Common myeloid progenitor, CD34-positive (primary cell): ENCODE measurements at regions not wholly inside any gene's neighbourhood (a gene's known extent, or its start where the extent isn't known, plus 50 kb on each side); places are given as distances from the start of the nearest gene placed in this dataset.

Experiments
- CTCF ChIA-PET: fragments of 350-600 bp; sonication (Branson Sonifier 250); formaldehyde crosslinking; loops from one replicate; lab custom pipeline; 2021; ENCODE audit warnings: antibody characterized with exemption; lab: Charles Lee
- POLR2A ChIA-PET: fragments of 350-600 bp; sonication (Branson Sonifier 250); formaldehyde crosslinking; loops from one replicate; lab custom pipeline; 2021; ENCODE audit warnings: antibody characterized with exemption; lab: Charles Lee
- DNase-seq, 3 donors: peaks; one replicate each; pipeline versions ENCODE4 v3.0.0 to v3.0.0-alpha.2; 2013
- H3K27ac ChIP-seq, 2 experiments: 1 replicate in 1 of 2; 2 replicates in 1 of 2; pipeline ENCODE4 v1.7.0; 2013; ENCODE audit warnings: inconsistent platforms in 2 of 2, low read length in 2 of 2, mild to moderate bottlenecking in 2 of 2, low read depth in 1 of 2, moderate library complexity in 1 of 2; ENCODE audit not compliant: severe bottlenecking in 2 of 2, insufficient read depth in 1 of 2, poor library complexity in 1 of 2
- H3K27me3 ChIP-seq, 5 experiments: replicated peaks in 2 of 5; 1 replicate in 3 of 5; 2 replicates in 2 of 5; pipeline versions ENCODE4 v1.6.1 to v1.7.0; 2013; ENCODE audit warnings: low read length in 4 of 5, mild to moderate bottlenecking in 2 of 5, moderate library complexity in 2 of 5, inconsistent platforms in 1 of 5; ENCODE audit not compliant: insufficient read depth in 5 of 5, control insufficient read depth in 4 of 5
- H3K36me3 ChIP-seq, 4 experiments: 1 replicate in 2 of 4; 2 replicates in 2 of 4; pipeline versions ENCODE4 v1.6.1 to v1.7.0; 2013; ENCODE audit warnings: low read length in 3 of 4, control low read depth in 1 of 4, mild to moderate bottlenecking in 1 of 4; ENCODE audit not compliant: control insufficient read depth in 4 of 4, insufficient read depth in 4 of 4
- H3K4me1 ChIP-seq, 4 experiments: 1 replicate in 3 of 4; 2 replicates in 1 of 4; pipeline versions ENCODE4 v1.6.1 to v1.7.1; 2013; ENCODE audit warnings: low read length in 3 of 4, mild to moderate bottlenecking in 3 of 4, control low read depth in 1 of 4, inconsistent platforms in 1 of 4, moderate library complexity in 1 of 4; ENCODE audit not compliant: control insufficient read depth in 4 of 4, insufficient read depth in 4 of 4; ENCODE audit errors: control extremely low read depth in 1 of 4
- H3K4me3 ChIP-seq, 7 experiments: 1 replicate in 4 of 7; 2 replicates in 3 of 7; pipeline versions ENCODE4 v1.5.1 to v1.7.0; 2013; ENCODE audit warnings: mild to moderate bottlenecking in 7 of 7, low read length in 6 of 7, moderate library complexity in 6 of 7, inconsistent platforms in 2 of 7, low read depth in 2 of 7, control low read depth in 1 of 7; ENCODE audit not compliant: insufficient read depth in 4 of 7, control insufficient read depth in 1 of 7; ENCODE audit errors: extremely low read depth in 1 of 7
- H3K9me3 ChIP-seq, 5 experiments: 1 replicate in 4 of 5; 2 replicates in 1 of 5; pipeline versions ENCODE4 v1.6.1 to v1.7.1; 2013; ENCODE audit warnings: low read length in 4 of 5, mild to moderate bottlenecking in 2 of 5, inconsistent platforms in 1 of 5, low read depth in 1 of 5, moderate library complexity in 1 of 5; ENCODE audit not compliant: control insufficient read depth in 4 of 5, insufficient read depth in 2 of 5; ENCODE audit errors: control extremely low read depth in 1 of 5
- WGBS: methylation state at CpG from one replicate; pipeline ENCODE4 v1.1.5; 2013; ENCODE audit not compliant: insufficient coverage; 5-methylcytosine and 5-hydroxymethylcytosine counted together

DNA sequence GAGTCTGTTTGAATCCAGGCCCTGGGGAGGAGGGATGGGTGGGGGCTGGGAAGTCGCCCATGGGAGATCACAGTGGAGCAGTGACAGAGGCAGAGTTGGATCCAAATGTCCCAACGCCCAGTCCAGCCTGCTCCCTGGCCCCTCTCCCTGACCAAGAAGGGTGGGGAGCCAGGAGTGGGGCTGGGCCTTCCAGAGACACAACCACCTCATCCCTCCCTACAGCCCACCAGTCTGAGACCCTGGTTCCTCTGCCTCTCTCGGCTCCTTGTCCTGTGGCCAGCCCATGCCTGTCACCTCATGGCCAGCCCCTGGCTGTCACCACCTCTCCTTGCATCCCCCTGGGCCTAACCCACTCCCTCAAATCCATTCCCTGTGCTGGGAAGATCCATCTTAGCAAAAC is 71.2 kb upstream of the PRR5 start:
- 83% methylated on average over 1 of the region's 3 CpGs for WGBS
- Histone ChIP-seq H3K9me3 (no peaks in the 10 kb centered on the region), H3K27ac (no peak overlapping the region), H3K36me3 (no peaks in the 10 kb centered on the region), H3K27me3 (no peaks in the 10 kb centered on the region), H3K4me3 (no peak overlapping the region), H3K4me1 (peaks cover 0 to 24% (median 20%) of the 10 kb centered on the region in 4 experiments)
- POLR2A ChIA-PET = no interaction called here
- DNase-seq = no peak
- CTCF ChIA-PET = interaction anchor here (0.9 to 1.5 kb wide), 4 partner anchors 12 to 638 kb away, joined by 3 to 4 read pairs (median 3); no protein-coding TSS in a partner anchor

DNA sequence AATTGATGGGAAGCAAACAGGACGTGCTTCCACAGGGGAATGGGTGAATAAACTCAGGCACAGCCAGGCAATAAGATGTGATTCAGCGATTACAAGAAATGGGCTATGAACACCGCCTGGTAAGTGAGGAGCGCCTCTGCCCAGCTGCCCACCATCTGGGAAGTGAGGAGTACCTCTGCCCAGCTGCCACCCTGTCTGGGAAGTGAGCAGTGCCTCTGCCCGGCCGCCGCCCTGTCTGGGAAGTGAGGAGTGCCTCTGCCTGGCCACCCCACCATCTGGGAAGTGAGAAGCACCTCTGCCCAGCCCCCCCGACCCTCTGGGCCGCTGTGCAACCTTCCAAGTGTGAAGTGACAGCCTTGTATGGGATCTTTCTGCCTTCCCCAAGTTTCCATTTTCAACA is 73.2 kb upstream of the PRR5 start:
- Histone ChIP-seq H3K36me3 (no peaks in the 10 kb centered on the region), H3K27me3 (no peaks in the 10 kb centered on the region)

DNA sequence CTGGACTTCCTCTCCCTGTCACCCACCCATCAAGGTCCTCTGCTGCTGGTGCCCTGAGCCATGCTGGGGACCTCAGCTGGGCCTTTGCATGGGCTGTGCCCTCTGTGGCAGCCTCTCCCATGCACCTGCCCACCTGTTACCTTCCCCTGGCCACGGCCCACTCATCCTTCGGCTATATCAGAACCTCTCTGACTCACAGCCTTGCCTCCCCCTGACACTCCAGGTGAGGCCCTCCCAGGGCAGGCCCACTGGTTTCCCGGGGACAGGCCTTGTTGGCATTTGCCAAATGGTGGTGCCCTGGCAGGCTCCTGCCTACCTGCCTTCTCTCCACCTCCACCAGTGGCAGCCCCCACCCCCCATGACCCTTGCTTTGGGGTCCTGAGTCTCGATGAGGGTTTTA is 73.7 kb upstream of the PRR5 start:
- CTCF ChIA-PET = interaction anchor here (2.0 to 4.5 kb wide), 3 partner anchors 15 to 543 kb away, joined by 7 to 44 read pairs (median 11); no protein-coding TSS in a partner anchor
- WGBS = 100% methylated on average over 3 of the region's 4 CpGs
- Histone ChIP-seq H3K9me3 (no peaks in the 10 kb centered on the region), H3K4me1 (peaks cover 0 to 11% (median 9%) of the 10 kb centered on the region in 4 experiments), H3K27ac (no peak overlapping the region), H3K36me3 (no peaks in the 10 kb centered on the region), H3K4me3 (no peak overlapping the region), H3K27me3 (no peaks in the 10 kb centered on the region)
- POLR2A ChIA-PET = no interaction called here
- no peak for DNase-seq

More for the DNA sequence above, 73.2 kb upstream of the PRR5 start:
- CTCF ChIA-PET = interaction anchor here (1.5 kb wide), 1 partner anchor 36 kb away, joined by 7 read pairs; no protein-coding TSS in a partner anchor
- H3K9me3 ChIP-seq = no peaks in the 10 kb centered on the region
- no peak overlapping the region for H3K27ac ChIP-seq
- 100% methylated on average over 3 of the region's 9 CpGs for WGBS
- no peak for DNase-seq
- no peak overlapping the region for H3K4me3 ChIP-seq
- peaks cover 0 to 14% (median 10%) of the 10 kb centered on the region in 4 experiments for H3K4me1 ChIP-seq
- POLR2A ChIA-PET = no interaction called here

DNA sequence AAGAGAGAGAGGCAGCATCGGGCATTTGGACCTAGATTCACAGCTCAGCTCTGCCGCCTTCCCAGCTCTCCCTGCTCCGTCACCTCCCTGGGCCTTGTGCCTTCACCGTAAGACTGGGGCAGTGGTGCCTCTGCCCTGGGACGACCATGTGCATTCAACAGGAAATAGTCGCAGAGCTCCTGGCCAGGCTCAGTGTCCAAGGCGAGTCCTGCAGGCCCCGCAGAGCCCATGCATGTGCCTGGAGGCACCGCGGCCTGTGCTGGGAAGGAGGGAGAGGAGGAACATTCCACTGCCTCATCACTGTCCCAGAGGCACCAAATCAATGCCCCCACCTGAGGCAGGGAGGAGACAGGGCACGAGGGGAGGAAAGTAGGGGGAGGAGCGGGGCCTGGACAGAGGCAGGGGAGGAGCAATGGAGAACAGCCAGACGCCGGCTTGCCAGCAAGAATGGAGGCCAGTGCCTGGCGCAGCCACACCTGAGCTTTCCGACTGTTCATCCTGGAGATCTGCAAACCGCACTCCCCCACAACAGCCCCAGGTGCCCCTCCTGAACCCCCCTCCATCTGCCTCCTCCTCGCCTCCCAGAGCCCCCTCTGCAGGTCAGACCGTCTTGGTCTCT is 74.4 kb upstream of the PRR5 start:
- POLR2A ChIA-PET = no interaction called here

GRCh38 chr22:44625981-44626687 is 75.9 kb upstream of the PRR5 start:
- Histone ChIP-seq H3K4me3 (no peak overlapping the region), H3K4me1 (peaks cover 0 to 5% (median 2%) of the 10 kb centered on the region in 4 experiments), H3K9me3 (no peaks in the 10 kb centered on the region), H3K27me3 (no peaks in the 10 kb centered on the region), H3K36me3 (no peaks in the 10 kb centered on the region), H3K27ac (no peak overlapping the region)
- CTCF ChIA-PET = interaction anchor here (0.8 to 4.5 kb wide), 21 partner anchors 12 to 643 kb away, joined by 3 to 44 read pairs (median 4); partner anchors contain the start of gene PARVG
- WGBS = 9% methylated on average over 12 of the region's 16 CpGs
- POLR2A ChIA-PET = interaction anchor here (0.6 to 0.8 kb wide), 3 partner anchors 15 to 631 kb away, joined by 3 read pairs; no protein-coding TSS in a partner anchor
- peak; percentile 67 to 81 (median 76) for DNase-seq

More for the DNA sequence above, 74.4 kb upstream of the PRR5 start:
- CTCF ChIA-PET = interaction anchor here (0.8 to 4.5 kb wide), 10 partner anchors 16 to 636 kb away, joined by 3 to 44 read pairs (median 7); no protein-coding TSS in a partner anchor
- no peak overlapping the region for H3K4me3 ChIP-seq
- DNase-seq = no peak
- H3K36me3 ChIP-seq = no peaks in the 10 kb centered on the region
- 98% methylated on average over 16 of the region's 19 CpGs for WGBS
- H3K27ac ChIP-seq = no peak overlapping the region
- H3K27me3 ChIP-seq = no peaks in the 10 kb centered on the region
- H3K9me3 ChIP-seq = no peaks in the 10 kb centered on the region
- peaks cover 0 to 5% (median 3%) of the 10 kb centered on the region in 4 experiments for H3K4me1 ChIP-seq

GRCh38 chr22:44625421-44625760 is 76.6 kb upstream of the PRR5 start:
- peaks cover 0 to 11% (median 8%) of the 10 kb centered on the region in 4 experiments for H3K4me1 ChIP-seq
- no peaks in the 10 kb centered on the region for H3K36me3 ChIP-seq
- 100% methylated on average over 5 of the region's 7 CpGs for WGBS
- H3K27ac ChIP-seq = no peak overlapping the region
- H3K27me3 ChIP-seq = no peaks in the 10 kb centered on the region
- H3K9me3 ChIP-seq = no peaks in the 10 kb centered on the region
- ChIA-PET CTCF (interaction anchor here (0.9 to 4.5 kb wide), 11 partner anchors 19 to 642 kb away, joined by 3 to 44 read pairs (median 4); no protein-coding TSS in a partner anchor), POLR2A (interaction anchor here (0.6 to 0.7 kb wide), 2 partner anchors 15 to 22 kb away, joined by 3 read pairs; no protein-coding TSS in a partner anchor)
- H3K4me3 ChIP-seq = no peak overlapping the region
- no peak for DNase-seq
